HS-27A (cell line): ENCODE measurements at regions not wholly inside any gene's neighbourhood (a gene's known extent, or its start where the extent isn't known, plus 50 kb on each side); places are given as distances from the start of the nearest gene placed in this dataset.

Source experiments
- DNase-seq: peaks from one replicate; pipeline ENCODE4 v3.0.0-alpha.2; 2012; ENCODE audit warnings: low read depth, missing footprints

GRCh38 chr3:118556983-118557382, 477.7 kb downstream of the IGSF11 start:
- no peak for DNase-seq

GRCh38 chr3:118557513-118557912, 477.1 kb downstream of the IGSF11 start:
- DNase-seq, result no peak

GRCh38 chr3:118559286-118559685, 475.4 kb downstream of the IGSF11 start:
- no peak for DNase-seq

GRCh38 chr3:118564800-118565199, 469.8 kb downstream of the IGSF11 start:
- no peak for DNase-seq

- DNase-seq, result no peak
Measured at GRCh38 chr3:118573912-118574311, 460.7 kb downstream of the IGSF11 start.

- no peak for DNase-seq
Measured at GRCh38 chr3:118577055-118577777, 457.4 kb downstream of the IGSF11 start.

GRCh38 chr3:118578559-118578958, 456.1 kb downstream of the IGSF11 start:
- no peak for DNase-seq

- no peak for DNase-seq
Measured at GRCh38 chr3:118587037-118587741, 447.5 kb downstream of the IGSF11 start.

GRCh38 chr3:118587847-118588246, 446.8 kb downstream of the IGSF11 start:
- no peak for DNase-seq

- DNase-seq, result no peak
Measured at GRCh38 chr3:118593277-118593670, 441.4 kb downstream of the IGSF11 start.

GRCh38 chr3:118597184-118597583, 437.5 kb downstream of the IGSF11 start:
- DNase-seq, result no peak

- DNase-seq, result no peak
Measured at GRCh38 chr3:118607915-118608820, 426.5 kb downstream of the IGSF11 start.

- DNase-seq, result no peak
Measured at GRCh38 chr3:118618247-118619040, 416.2 kb downstream of the IGSF11 start.

- DNase-seq, result no peak
Measured at GRCh38 chr3:118626453-118626852, 408.2 kb downstream of the IGSF11 start.

GRCh38 chr3:118628704-118629341, 405.8 kb downstream of the IGSF11 start:
- peak; percentile 45 for DNase-seq

- no peak for DNase-seq
Measured at GRCh38 chr3:118629821-118630220, 404.8 kb downstream of the IGSF11 start.

- DNase-seq, result no peak
Measured at GRCh38 chr3:118635711-118636110, 398.9 kb downstream of the IGSF11 start.

- DNase-seq, result no peak
Measured at GRCh38 chr3:118636841-118637240, 397.8 kb downstream of the IGSF11 start.

GRCh38 chr3:118637846-118638245, 396.8 kb downstream of the IGSF11 start:
- DNase-seq, result no peak

- DNase-seq, result no peak
Measured at GRCh38 chr3:118641608-118642007, 393.0 kb downstream of the IGSF11 start.

GRCh38 chr3:118671192-118671591, 363.5 kb downstream of the IGSF11 start:
- no peak for DNase-seq
